ENCODE measurements at regions not wholly inside any gene's neighbourhood (a gene's known extent, or its start where the extent isn't known, plus 50 kb on each side); places are given as distances from the start of the nearest gene placed in this dataset.

GRCh38 chr3:159813822-159814531, 174.7 kb upstream of the IL12A start:
- TF ChIP-seq RFX5 (IDR thresholded peaks at IDR 0.05; ENCODE audit: low read length) (no peak), JUND (IDR thresholded peaks at IDR 0.05) (no peak), EP300 (IDR thresholded peaks at IDR 0.05; ENCODE audit: borderline replicate concordance in 1 of 2, low read depth in 1 of 2, low read length in 1 of 2) (no peak), MXI1 (IDR thresholded peaks at IDR 0.05; ENCODE audit: low read depth, low read length) (no peak), TEAD4 (IDR thresholded peaks at IDR 0.05; ENCODE audit: borderline replicate concordance, insufficient read depth) (no peak), IRF3 (IDR thresholded peaks at IDR 0.05; ENCODE audit: low read depth, low read length) (no peak), TAF1 (IDR thresholded peaks at IDR 0.05; ENCODE audit: borderline replicate concordance, low read depth, low read length) (no peak), GABPA (IDR thresholded peaks at IDR 0.05; ENCODE audit: low read depth) (no peak)
- TF ChIP-seq, protein P1, sequence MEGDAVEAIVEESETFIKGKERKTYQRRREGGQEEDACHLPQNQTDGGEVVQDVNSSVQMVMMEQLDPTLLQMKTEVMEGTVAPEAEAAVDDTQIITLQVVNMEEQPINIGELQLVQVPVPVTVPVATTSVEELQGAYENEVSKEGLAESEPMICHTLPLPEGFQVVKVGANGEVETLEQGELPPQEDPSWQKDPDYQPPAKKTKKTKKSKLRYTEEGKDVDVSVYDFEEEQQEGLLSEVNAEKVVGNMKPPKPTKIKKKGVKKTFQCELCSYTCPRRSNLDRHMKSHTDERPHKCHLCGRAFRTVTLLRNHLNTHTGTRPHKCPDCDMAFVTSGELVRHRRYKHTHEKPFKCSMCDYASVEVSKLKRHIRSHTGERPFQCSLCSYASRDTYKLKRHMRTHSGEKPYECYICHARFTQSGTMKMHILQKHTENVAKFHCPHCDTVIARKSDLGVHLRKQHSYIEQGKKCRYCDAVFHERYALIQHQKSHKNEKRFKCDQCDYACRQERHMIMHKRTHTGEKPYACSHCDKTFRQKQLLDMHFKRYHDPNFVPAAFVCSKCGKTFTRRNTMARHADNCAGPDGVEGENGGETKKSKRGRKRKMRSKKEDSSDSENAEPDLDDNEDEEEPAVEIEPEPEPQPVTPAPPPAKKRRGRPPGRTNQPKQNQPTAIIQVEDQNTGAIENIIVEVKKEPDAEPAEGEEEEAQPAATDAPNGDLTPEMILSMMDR (IDR thresholded peaks at IDR 0.05), result no peak
- H3K4me1 ChIP-seq (ENCODE audit: control insufficient read depth in 1 of 2, insufficient read depth in 2 of 2, low read depth in 1 of 2, low read length in 1 of 2), result peaks cover 0 to 15% of the 10 kb centered on the region in 2 experiments; a peak in 1 of 4 replicates
- no peak for DNase-seq
- H3K9me3 ChIP-seq, result no peaks in the 10 kb centered on the region
- H3K4me3 ChIP-seq (ENCODE audit: low read depth in 2 of 2, low read length in 1 of 2), result no peak overlapping the region
- no peak overlapping the region for H2AFZ ChIP-seq (ENCODE audit: low read depth)
- H3K27me3 ChIP-seq (ENCODE audit: insufficient read depth), result no peaks in the 10 kb centered on the region
- POLR2A ChIA-PET, result interaction anchor here (0.6 kb wide), 1 partner anchor 76 kb away, joined by 3 read pairs; no protein-coding TSS in a partner anchor
- no peaks in the 10 kb centered on the region for H3K9me2 ChIP-seq
- no peak overlapping the region for H3K27ac ChIP-seq (ENCODE audit: low read depth in 2 of 2, low read length in 1 of 2)
- CTCF ChIA-PET, result interaction anchor here (0.7 to 8.8 kb wide), 14 partner anchors 8 to 968 kb away, joined by 3 to 66 read pairs (median 4); partner anchors contain the start of gene IL12A
- peaks cover 0 to 2% of the 10 kb centered on the region in 2 experiments for H3K36me3 ChIP-seq (replicated peaks in 1 of 2; ENCODE audit: control insufficient read depth in 1 of 2, insufficient read depth in 2 of 2, low read length in 1 of 2)
- peaks cover 5% of the 10 kb centered on the region; the same call in 1 of the 2 replicates for H4K20me1 ChIP-seq (ENCODE audit: insufficient read depth)
- 60% methylated on average over 7 of the region's 8 CpGs for WGBS (ENCODE audit: low lambda C conversion rate)
- H3F3A ChIP-seq (replicated peaks; ENCODE audit: insufficient read depth), result no peaks in the 10 kb centered on the region
- peaks cover 84% of the 10 kb centered on the region for H3K79me2 ChIP-seq (ENCODE audit: insufficient read depth)
- no peak overlapping the region for H3K4me2 ChIP-seq
- no peak overlapping the region for H3K9ac ChIP-seq

GRCh38 chr3:159816512-159816911, 172.1 kb upstream of the IL12A start:
- H3K79me2 ChIP-seq (ENCODE audit: insufficient read depth), result peaks cover 80% of the 10 kb centered on the region
- H3K4me2 ChIP-seq, result no peak overlapping the region
- DNase-seq, result no peak
- H3K9me2 ChIP-seq, result no peaks in the 10 kb centered on the region
- H3K9me3 ChIP-seq, result no peaks in the 10 kb centered on the region
- no peaks in the 10 kb centered on the region for H3F3A ChIP-seq (replicated peaks; ENCODE audit: insufficient read depth)
- H3K36me3 ChIP-seq (replicated peaks in 1 of 2; ENCODE audit: control insufficient read depth in 1 of 2, insufficient read depth in 2 of 2, low read length in 1 of 2), result peaks cover 0 to 2% of the 10 kb centered on the region in 2 experiments
- POLR2A ChIA-PET, result no interaction called here
- TF ChIP-seq EP300 (IDR thresholded peaks at IDR 0.05; ENCODE audit: borderline replicate concordance in 1 of 2, low read depth in 1 of 2, low read length in 1 of 2), result no peak
- TF ChIP-seq, protein P2, sequence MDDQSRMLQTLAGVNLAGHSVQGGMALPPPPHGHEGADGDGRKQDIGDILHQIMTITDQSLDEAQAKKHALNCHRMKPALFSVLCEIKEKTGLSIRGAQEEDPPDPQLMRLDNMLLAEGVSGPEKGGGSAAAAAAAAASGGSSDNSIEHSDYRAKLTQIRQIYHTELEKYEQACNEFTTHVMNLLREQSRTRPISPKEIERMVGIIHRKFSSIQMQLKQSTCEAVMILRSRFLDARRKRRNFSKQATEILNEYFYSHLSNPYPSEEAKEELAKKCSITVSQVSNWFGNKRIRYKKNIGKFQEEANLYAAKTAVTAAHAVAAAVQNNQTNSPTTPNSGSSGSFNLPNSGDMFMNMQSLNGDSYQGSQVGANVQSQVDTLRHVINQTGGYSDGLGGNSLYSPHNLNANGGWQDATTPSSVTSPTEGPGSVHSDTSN (IDR thresholded peaks at IDR 0.05), result no peak
- TF ChIP-seq RCOR1 (IDR thresholded peaks at IDR 0.05; ENCODE audit: low read length), result no peak
- no peak for TF ChIP-seq ZBTB33 (IDR thresholded peaks at IDR 0.05; ENCODE audit: borderline replicate concordance, low read depth)
- TF ChIP-seq JUND (IDR thresholded peaks at IDR 0.05), result no peak
- no peak for TF ChIP-seq NFIC (IDR thresholded peaks at IDR 0.05; ENCODE audit: borderline replicate concordance)
- no peak for TF ChIP-seq POLR2AphosphoS5 (IDR thresholded peaks at IDR 0.05; ENCODE audit: low read depth, low read length)
- TF ChIP-seq FOXM1 (IDR thresholded peaks at IDR 0.05; ENCODE audit: low read depth), result no peak
- TF ChIP-seq NRF1 (IDR thresholded peaks at IDR 0.05; ENCODE audit: low read depth, low read length), result no peak
- H2AFZ ChIP-seq (ENCODE audit: low read depth), result no peak overlapping the region
- WGBS (ENCODE audit: low lambda C conversion rate), result 94% methylated on average over 3 of the region's 3 CpGs
- peaks cover 0 to 15% of the 10 kb centered on the region in 2 experiments; a peak in 2 of 4 replicates for H3K4me1 ChIP-seq (ENCODE audit: control insufficient read depth in 1 of 2, insufficient read depth in 2 of 2, low read depth in 1 of 2, low read length in 1 of 2)
- no peaks in the 10 kb centered on the region for H3K27me3 ChIP-seq (ENCODE audit: insufficient read depth)
- no peak overlapping the region for H3K4me3 ChIP-seq (ENCODE audit: low read depth in 2 of 2, low read length in 1 of 2)
- CTCF ChIA-PET, result interaction anchor here (0.8 to 8.8 kb wide), 9 partner anchors 9 to 551 kb away, joined by 3 to 122 read pairs (median 6); partner anchors contain the start of gene IL12A
- no peak overlapping the region for H3K9ac ChIP-seq
- no peak overlapping the region for H3K27ac ChIP-seq (ENCODE audit: low read depth in 2 of 2, low read length in 1 of 2)
- peaks cover 5% of the 10 kb centered on the region; the same call in 1 of the 2 replicates for H4K20me1 ChIP-seq (ENCODE audit: insufficient read depth)
